ES-I3 (cell line): ENCODE measurements at regions not wholly inside any gene's neighbourhood (a gene's known extent, or its start where the extent isn't known, plus 50 kb on each side); places are given as distances from the start of the nearest gene placed in this dataset.
"Not testable (repeated sequence)": the region's sequence is repeated elsewhere in the genome, so short reads cannot be mapped to it uniquely, and the experiment has no call there.

ENCODE experiments used
- H3K36me3 ChIP-seq: 2 replicates; pipeline ENCODE4 v1.6.1; 2013; ENCODE audit warnings: mild to moderate bottlenecking, low read length, control low read depth, moderate library complexity; ENCODE audit not compliant: insufficient read depth
- H3K4me1 ChIP-seq: 2 replicates; pipeline ENCODE4 v1.6.1; 2013; ENCODE audit warnings: mild to moderate bottlenecking, control low read depth, low read length; ENCODE audit not compliant: insufficient read depth
- H3K9ac ChIP-seq: 2 replicates; pipeline ENCODE4 v1.6.1; 2013; ENCODE audit warnings: low read depth, mild to moderate bottlenecking, low read length, moderate library complexity
- H3K9me3 ChIP-seq: 2 replicates; pipeline ENCODE4 v1.6.1; 2013; ENCODE audit warnings: mild to moderate bottlenecking, low read length, moderate library complexity; ENCODE audit not compliant: control insufficient read depth, insufficient read depth

DNA sequence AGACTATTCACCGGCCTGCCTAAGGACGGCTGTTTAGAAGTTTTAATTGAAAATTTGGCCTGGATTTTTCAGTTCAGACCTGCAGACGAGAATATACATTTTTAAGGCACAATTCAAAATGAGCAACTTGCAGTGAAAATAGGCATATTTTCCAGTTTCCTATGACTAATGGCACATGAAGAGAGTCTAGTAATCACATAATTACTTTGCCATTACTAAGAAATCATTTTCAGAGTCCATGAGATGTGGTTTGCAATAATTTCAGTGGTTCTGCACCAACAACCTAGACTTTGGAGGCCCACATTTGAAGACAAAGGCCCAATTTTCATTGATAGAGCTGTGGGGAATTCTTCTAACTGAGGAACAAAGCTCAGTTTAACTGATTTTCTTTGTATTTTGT, 205.3 kb downstream of the SOX2 start:
- Histone ChIP-seq H3K9ac (no peak overlapping the region), H3K36me3 (no peaks in the 10 kb centered on the region), H3K9me3 (no peaks in the 10 kb centered on the region), H3K4me1 (peaks cover 29% of the 10 kb centered on the region)

DNA sequence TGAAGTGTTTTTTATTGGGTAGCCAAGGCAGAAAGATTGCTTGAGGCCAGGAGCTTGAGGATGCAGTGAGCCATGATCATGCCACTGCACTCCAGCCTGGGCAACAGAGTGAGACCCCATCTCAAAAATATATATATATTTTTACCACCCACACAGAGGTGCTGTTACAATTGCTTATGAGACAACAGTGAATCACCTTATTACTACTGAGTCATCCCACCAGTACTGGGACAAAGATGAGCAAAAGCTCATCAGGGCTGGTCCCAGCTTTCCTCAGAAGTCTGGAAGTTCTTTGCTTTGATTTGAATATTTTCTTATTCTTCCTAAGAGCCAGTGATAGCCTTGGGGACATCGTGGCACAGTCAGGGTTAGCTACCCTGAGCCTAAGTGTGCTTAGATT, 207.7 kb downstream of the SOX2 start:
- no peaks in the 10 kb centered on the region for H3K36me3 ChIP-seq
- H3K4me1 ChIP-seq, result peaks cover 23% of the 10 kb centered on the region
- H3K9me3 ChIP-seq, result peaks cover 3% of the 10 kb centered on the region; the same call in 1 of the 2 replicates
- no peak overlapping the region for H3K9ac ChIP-seq

DNA sequence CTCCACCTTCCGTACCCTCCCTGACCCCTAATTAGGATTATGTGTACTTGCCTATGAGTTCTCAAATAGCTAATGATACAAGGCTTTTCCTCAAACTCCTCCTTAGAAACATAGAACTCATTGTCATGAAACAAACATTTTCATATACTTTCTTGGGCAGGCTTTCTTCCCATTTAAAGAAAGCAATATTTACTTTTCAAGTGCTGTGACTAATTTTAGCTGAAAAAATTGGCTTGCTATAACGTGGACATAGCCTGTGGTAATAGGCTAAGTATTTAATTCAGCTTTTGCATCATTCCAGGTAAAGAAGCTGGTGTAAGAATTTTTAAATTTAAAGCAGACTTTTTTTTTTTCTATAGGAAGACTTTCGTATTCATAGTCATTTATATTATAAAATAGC, 208.7 kb downstream of the SOX2 start:
- Histone ChIP-seq H3K36me3 (no peaks in the 10 kb centered on the region), H3K4me1 (peaks cover 19% of the 10 kb centered on the region)

DNA sequence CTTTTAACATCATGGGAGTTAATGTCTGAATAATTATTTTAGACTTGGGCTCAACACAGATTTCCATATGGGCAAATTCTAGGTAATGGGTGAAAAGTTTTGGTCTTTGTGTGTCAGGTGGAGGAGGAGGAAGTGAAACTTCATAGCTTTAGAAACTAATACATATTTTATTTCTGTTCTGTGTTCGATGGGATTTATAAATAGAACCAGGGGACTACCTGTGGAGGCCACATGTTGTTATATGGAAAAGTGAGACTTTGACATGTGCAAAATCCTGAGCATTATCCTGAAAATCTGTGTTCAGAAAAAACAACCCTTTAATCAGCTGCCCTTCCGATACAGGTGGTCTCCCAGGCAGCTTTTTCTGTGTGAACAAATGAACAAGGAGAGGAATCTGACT, 209.5 kb downstream of the SOX2 start:
- Histone ChIP-seq H3K9ac (no peak overlapping the region), H3K36me3 (no peaks in the 10 kb centered on the region), H3K9me3 (peaks cover 7% of the 10 kb centered on the region; the same call in 1 of the 2 replicates), H3K4me1 (peaks cover 11% of the 10 kb centered on the region)

More for the DNA sequence above, 208.7 kb downstream of the SOX2 start:
- H3K9ac ChIP-seq, result no peak overlapping the region
- H3K9me3 ChIP-seq, result peaks cover 7% of the 10 kb centered on the region; the same call in 1 of the 2 replicates

DNA sequence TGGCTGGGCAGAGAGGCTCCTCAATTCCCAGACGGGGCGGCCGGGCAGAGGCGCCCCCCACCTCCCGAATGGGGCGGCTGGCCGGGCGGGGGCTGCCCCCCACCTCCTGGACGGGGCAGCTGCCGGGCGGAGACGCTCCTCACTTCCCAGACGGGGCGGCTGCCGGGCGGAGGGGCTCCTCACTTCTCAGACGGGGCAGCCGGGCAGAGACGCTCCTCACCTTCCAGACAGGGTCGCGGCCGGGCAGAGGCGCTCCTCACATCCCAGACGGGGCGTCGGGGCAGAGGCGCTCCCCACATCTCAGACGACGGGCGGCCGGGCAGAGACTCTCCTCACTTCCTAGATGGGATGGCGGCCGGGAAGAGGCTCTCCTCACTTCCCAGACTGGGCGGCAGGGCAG, 214.1 kb downstream of the SOX2 start:
- H3K36me3 ChIP-seq, H3K9ac ChIP-seq, H3K4me1 ChIP-seq, H3K9me3 ChIP-seq: not testable (repeated sequence)

DNA sequence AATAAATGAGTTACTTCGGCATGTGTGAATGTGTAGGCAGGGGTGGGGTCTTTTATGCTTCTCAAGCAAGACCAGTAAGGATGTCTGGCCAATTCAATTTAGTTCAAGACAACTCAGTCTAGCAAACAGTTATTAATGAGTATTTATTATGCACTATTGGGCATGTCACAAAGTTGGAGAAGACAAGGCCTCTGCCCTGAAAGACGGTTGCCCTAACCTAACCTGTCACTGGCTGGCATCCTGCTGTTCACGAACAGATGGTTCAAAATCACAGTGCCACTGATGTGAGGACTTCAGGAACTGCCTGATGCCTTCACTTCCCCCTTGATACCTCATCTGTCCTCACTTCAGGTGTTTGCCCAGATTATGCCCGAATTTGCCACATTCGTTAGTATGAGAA, 217.8 kb downstream of the SOX2 start:
- H3K36me3 ChIP-seq, result no peaks in the 10 kb centered on the region
- peaks cover 6% of the 10 kb centered on the region; the same call in 1 of the 2 replicates for H3K4me1 ChIP-seq

DNA sequence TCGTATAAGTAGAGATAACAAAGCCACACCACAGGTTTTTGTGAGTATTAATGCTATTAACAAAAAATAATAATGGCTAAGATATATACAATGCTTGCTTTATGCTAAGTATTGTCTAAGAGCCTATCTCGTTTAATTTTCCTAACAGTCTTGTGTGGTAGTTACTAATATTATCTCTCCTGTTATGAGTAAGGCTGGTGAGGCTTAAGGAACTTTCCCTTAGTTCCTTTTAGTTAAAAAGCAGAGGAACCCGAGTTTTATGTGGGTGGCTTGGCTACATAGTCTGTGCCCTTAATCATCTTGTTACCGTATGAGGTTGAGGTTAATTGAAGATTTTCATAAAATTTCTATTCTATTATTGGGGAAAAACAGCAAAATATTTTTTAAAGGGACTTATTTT, 218.4 kb downstream of the SOX2 start:
- H3K9ac ChIP-seq, result no peak overlapping the region
- no peaks in the 10 kb centered on the region for H3K36me3 ChIP-seq
- H3K4me1 ChIP-seq, result peaks cover 6% of the 10 kb centered on the region; the same call in 1 of the 2 replicates
- H3K9me3 ChIP-seq, result peaks cover 3% of the 10 kb centered on the region

More for the DNA sequence above, 217.8 kb downstream of the SOX2 start:
- Histone ChIP-seq H3K9me3 (peaks cover 7% of the 10 kb centered on the region), H3K9ac (no peak overlapping the region)

DNA sequence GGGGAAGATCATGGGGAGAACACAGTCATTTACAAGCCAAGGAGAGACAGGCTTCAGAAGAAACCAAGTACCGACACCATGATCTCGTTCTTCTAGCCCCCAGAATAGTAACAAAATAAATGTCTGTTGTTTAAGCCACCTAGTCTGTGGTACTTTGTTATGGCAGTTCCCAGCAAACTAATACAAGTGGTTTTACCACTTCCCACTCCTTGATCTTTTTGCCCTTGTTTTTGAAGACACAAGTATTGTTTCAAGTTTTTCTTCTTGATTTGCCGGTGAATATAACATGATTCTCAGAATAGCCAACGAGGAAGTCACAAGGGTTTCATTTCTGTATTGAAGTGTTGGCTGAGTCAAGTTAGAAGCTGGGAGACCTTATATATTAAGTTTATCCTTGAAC, 220.3 kb downstream of the SOX2 start:
- peaks cover under 1% of the 10 kb centered on the region for H3K9me3 ChIP-seq
- H3K36me3 ChIP-seq, result no peaks in the 10 kb centered on the region
- no peak overlapping the region for H3K9ac ChIP-seq
- H3K4me1 ChIP-seq, result peaks cover 6% of the 10 kb centered on the region; the same call in 1 of the 2 replicates

DNA sequence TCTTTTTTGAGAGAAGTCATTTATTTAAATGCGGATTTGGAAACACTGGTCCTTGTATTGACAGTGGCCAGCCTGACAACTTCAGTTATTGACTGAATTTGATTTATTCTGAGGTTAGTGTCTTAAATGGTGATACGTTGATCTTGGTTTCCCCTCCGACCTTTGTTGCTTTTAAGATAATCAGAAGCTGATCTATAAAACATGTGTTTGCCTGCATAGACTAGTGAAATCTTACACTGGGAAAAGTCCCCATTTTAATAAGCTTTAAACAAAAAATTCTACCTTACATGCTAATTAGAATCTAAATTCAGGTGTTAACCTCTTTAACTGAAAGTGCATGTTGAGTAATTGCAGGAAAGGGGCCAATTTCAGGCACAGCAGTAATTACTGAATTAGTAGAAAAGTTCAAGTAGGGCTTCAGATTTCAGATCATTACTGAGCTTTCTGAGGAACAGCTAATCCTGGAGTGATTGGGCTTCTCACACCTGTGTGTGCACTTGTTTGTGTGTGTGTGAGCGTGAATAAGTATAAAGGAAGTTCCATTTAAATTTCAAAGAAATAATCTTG, 221.4 kb downstream of the SOX2 start:
- no peaks in the 10 kb centered on the region for H3K9me3 ChIP-seq
- H3K36me3 ChIP-seq, result no peaks in the 10 kb centered on the region
- H3K4me1 ChIP-seq, result peaks cover 6% of the 10 kb centered on the region; the same call in 1 of the 2 replicates
- no peak overlapping the region for H3K9ac ChIP-seq

DNA sequence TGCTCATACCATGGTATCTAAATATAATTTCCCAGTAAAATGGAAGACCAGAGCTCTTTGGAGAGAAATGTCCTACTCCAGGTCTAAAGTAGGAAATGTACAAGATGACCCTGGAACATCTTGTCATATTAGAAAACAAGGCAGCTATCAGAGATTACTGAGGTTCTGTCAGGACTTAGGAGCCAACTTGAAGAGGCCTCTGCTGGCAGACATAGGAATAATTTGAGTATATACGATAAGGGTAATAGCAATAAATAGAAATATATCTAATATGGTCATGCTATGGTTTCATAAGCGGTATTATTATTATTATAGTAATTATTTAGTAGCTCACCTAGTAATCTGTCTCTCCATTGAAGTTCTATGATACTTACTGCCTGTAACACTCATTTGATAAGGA, 224.2 kb downstream of the SOX2 start:
- Histone ChIP-seq H3K4me1 (peaks cover 8% of the 10 kb centered on the region), H3K9ac (no peak overlapping the region), H3K36me3 (no peaks in the 10 kb centered on the region), H3K9me3 (no peaks in the 10 kb centered on the region)

DNA sequence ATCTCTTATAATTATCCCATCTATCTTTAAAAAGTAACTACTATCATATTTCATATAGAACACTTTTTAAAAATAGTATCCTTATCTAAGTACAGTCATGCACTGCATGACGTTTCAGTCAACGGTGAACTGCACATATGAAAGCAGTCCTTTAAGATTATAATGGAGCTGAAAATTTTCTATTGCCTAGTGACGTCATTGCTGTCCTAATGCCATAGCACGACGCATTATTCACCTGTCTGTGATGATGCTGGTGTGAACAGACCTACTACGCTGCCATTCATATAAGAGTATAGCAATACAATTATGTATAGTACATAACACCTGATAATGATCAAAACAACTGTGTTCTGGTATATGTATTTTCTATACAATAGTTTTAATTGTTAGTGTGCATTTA, 225.0 kb downstream of the SOX2 start:
- Histone ChIP-seq H3K36me3 (no peaks in the 10 kb centered on the region), H3K9me3 (no peaks in the 10 kb centered on the region), H3K9ac (no peak overlapping the region), H3K4me1 (peaks cover 16% of the 10 kb centered on the region)

DNA sequence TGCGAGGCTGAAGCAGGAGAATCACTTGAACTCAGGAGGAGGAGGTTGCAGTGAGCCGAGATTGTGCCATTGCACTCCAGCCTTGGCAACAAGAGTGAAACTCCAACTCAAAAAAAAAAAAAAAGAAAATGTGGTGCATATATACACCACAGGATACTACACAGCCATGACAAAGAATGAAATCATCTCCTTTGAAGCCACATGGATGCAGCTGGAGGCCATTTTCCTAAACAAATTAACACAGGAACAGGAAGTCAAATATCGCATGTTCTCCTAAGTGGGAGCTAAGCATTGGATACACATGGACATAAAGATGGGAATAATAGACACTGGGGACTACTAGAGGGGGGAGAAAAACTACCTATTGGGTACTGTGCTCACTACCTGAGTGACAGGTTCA, 226.9 kb downstream of the SOX2 start:
- H3K9ac ChIP-seq, H3K36me3 ChIP-seq, H3K9me3 ChIP-seq: not testable (repeated sequence)
- peaks cover 34% of the 10 kb centered on the region for H3K4me1 ChIP-seq

DNA sequence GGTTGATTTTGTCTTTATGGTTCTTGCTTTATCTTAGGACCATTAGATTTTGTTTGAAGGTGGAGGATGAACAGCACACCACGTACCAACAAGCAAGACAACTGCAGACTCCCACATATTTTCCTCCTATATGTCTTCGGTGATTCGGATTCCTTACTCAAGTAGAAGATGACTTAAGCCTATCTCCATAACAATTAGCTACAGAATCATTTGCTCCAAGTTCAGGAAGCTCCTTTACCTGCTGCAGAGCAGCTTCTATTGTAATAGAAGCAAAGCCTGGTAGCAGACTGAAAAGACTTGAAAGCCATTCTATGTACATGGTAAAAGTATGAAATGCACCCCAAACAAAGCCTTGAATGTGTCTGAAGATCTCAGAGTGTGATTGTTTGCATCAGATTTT, 229.0 kb downstream of the SOX2 start:
- H3K4me1 ChIP-seq, result peaks cover 34% of the 10 kb centered on the region
- no peaks in the 10 kb centered on the region for H3K9me3 ChIP-seq
- H3K36me3 ChIP-seq, result no peaks in the 10 kb centered on the region
- no peak overlapping the region for H3K9ac ChIP-seq

DNA sequence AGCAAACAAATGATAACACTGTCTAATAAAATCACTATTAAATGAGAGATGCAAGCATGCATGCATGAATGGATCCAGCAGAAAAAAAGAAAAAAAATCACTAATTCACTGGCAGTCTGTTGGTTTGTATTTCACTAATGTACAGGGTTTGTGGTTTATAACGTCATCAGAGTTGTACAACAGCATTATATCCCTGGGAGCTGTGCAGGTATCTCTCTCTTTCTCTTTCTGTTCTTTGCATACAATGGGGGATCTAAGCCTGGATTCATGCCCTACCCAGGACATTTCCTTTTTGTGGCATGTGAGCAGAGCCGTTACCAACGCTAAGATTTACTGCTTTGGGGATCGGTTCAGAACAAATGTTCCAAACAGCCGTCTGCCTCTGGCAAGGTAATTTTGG, 229.5 kb downstream of the SOX2 start:
- Histone ChIP-seq H3K9me3 (no peaks in the 10 kb centered on the region), H3K9ac (no peak overlapping the region), H3K4me1 (peaks cover 34% of the 10 kb centered on the region), H3K36me3 (no peaks in the 10 kb centered on the region)

DNA sequence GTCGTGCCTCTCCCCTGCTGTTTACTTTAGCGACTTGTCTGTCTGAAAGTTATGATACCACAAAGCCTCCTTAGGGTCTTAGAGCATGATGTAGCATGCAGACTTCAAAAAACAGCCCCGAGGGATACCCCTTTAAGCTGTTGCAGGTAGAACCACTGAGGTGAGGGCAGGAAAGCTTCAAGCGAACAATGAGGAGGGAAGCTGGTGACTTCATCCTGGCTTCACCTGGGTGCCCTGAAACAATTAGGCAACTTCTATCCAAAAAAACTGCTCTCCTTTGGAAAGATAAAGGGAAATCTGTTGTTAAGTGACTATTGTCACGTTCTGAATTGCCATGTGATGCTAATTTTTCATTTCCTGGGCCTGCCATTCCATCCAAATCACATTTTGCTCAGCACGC, 231.6 kb downstream of the SOX2 start:
- H3K9ac ChIP-seq, result no peak overlapping the region
- H3K9me3 ChIP-seq, result no peaks in the 10 kb centered on the region
- no peaks in the 10 kb centered on the region for H3K36me3 ChIP-seq
- H3K4me1 ChIP-seq, result peaks cover 34% of the 10 kb centered on the region

DNA sequence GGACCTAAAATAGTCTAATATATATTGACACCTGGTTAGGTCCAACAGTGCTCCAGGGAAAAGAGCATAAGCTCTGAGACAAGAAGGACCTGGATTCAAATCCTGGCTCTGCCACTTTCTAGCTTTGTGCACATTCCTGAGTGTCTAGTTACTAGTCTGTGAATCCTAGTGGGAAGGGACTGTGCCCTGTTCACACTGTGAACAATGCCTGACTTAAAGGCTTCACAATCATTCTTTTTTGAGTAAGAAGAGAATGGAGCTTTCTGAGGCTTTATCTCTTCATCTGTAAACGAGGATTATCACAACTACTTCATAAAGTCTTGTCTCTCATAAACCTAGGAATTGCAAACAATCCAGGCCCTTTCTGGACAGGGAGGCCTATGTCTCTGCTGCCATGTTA, 235.9 kb downstream of the SOX2 start:
- H3K9ac ChIP-seq, result no peak overlapping the region
- peaks cover 9% of the 10 kb centered on the region for H3K4me1 ChIP-seq
- no peaks in the 10 kb centered on the region for H3K36me3 ChIP-seq
- no peaks in the 10 kb centered on the region for H3K9me3 ChIP-seq
